Ecto neural progenitor cell (in vitro differentiated cells): ENCODE measurements at regions not wholly inside any gene's neighbourhood (a gene's known extent, or its start where the extent isn't known, plus 50 kb on each side); places are given as distances from the start of the nearest gene placed in this dataset.

ENCODE experiments used
- DNase-seq: peaks from one replicate; pipeline ENCODE4 v3.0.0-alpha.2; 2018; ENCODE audit warnings: low spot score

DNA sequence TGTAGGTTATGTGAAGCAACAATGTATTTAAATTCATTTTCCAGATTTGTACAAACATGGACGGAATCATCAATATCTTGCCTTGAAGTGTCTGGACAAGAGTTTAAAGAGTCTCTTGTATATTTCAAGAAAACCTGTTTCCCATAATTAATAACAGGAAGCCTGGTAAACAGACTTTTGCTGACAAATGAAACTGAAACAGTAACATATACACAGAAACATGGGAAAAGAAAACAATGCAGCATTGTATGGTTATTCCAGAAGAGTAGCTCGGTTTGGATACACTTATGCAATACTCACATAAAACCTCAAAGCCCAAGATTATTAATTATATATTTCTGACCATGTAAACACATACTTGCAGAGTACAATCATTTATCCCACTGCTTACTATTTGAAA, 265.5 kb downstream of the PTPRC start:
- no peak for DNase-seq

DNA sequence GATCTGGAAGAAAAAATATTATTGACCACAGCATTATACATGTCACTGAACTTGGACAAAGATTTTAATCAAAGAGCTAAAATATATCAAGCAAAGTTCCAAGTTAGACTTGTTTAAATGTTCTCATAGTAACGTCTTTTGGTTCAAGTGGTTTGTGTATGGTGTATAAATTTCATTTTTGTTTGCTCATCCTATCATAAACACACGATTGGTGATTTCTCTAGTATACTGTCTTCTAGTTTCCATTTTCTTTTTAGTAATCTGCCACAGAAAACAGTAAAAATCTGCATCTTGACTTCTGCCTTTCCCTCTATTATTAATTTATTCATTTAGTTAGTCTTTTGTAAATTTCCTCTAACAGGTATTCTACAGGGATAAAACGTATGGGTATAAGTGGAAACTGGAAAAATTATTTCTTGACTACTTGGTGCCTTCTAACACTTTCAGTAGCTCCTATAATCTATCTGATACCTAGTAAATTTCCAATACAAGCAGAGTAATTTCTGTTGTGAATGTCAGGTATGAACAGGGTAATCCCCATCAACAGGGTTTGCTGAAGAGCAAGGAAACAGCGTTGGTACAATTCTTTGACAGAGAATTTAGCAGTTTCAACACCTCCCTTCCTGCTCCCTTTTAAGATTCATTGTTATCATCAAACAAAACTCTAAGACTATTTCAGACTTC, 268.0 kb downstream of the PTPRC start:
- no peak for DNase-seq

DNA sequence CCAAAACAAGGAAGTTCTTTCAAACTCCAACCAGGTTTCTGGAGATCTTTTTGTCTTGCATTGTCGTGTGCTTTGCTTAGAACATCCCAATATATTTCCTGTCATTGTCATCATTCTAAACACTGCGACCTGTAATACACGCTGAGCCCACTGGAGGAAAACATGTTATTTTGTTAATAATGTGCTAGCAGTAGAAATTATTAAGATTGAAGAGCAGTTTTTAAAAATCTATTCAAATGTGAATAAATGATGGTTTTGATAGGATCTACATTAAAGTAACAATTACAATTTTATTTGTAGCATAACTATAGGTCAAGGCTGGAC, 268.5 kb downstream of the PTPRC start:
- DNase-seq, result no peak

DNA sequence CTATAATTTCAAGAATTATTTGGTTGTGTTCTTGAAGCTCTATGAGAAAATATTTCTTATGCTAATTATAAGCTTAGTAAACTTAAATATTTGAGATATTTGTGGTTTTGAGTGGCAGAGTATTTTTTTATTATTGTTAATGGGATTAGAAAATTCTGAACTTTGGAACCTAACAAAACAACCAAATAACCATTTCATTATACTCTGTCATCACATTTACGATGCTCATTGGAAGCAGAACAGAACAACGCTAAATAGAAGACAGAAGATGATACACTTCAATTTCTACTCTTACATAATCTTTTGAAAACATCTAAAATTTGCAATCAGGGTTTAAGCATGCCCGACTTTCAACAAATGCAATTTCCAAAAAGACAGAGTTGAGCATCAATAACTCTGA, 270.2 kb downstream of the PTPRC start:
- no peak for DNase-seq

DNA sequence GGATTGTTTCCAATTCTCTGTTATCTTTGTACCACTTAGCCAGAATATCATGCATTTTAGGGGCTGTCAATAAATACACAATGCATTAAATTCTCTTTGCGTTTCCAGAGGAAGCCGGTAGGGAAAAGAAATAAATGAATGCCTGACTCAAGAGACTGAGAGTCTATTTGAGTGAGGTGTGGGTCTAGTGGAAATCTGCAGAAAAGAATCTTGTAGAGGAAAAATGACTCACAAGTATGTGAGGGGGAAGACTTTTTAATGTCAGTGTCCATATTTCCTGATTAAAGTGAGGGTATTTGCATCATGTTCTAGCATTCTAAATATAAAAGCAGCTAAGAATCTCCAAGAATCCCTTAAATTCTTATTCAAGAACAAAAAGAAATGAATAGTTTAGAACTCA, 271.1 kb downstream of the PTPRC start:
- no peak for DNase-seq

DNA sequence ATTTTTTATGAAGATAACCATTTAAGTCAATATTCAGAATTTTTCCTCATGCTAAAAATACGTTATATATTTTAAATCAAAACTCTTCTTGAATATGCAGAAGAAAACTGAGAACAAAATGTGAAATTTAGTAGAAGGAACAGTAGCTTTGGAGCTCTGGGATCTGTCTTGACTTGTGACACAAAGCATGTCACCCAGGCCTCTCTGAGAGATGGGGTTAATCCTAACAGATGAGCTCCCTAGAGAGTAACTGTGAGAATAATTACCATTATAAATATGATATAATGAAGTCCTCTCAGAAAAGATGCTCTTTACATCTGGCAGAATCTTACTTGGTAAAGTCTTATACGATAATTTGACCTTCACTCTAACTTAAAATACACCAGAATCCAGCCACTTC, 272.0 kb downstream of the PTPRC start:
- no peak for DNase-seq

DNA sequence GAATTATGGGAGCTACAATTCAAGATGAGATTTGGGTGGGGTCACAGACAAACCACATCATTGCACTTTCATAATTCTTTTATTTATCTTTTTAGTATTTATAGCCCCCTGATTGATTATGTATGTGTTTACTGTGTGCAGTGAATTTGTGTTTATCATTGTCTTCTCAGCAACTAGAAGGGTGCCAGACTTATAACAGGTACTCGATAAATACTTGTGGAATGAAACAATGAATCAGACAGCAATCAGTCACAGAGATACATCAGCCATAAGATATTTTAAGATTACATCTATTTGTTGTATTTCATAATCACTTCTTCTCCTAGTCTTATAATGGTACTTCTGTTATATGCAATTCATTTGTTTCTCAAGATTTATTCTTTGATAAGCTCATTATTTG, 273.2 kb downstream of the PTPRC start:
- no peak for DNase-seq

DNA sequence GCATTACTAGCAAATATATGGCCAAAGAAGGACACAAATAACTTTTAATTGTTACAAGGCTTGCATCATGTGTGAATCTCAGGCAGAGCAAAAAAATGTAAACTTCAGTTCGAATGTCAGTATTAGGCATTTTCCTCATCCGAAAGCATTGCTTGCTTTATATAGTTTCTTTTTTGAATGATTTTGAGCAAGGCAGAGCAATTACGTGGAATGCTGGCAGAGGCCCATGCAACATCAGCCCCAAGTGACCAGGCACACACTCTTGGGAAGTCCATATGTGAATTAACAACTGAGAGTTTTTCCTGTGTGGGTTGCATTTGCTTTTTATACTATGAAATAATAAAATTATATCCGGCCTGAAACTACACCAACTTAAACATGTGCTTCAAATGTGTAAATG, 274.8 kb downstream of the PTPRC start:
- no peak for DNase-seq

DNA sequence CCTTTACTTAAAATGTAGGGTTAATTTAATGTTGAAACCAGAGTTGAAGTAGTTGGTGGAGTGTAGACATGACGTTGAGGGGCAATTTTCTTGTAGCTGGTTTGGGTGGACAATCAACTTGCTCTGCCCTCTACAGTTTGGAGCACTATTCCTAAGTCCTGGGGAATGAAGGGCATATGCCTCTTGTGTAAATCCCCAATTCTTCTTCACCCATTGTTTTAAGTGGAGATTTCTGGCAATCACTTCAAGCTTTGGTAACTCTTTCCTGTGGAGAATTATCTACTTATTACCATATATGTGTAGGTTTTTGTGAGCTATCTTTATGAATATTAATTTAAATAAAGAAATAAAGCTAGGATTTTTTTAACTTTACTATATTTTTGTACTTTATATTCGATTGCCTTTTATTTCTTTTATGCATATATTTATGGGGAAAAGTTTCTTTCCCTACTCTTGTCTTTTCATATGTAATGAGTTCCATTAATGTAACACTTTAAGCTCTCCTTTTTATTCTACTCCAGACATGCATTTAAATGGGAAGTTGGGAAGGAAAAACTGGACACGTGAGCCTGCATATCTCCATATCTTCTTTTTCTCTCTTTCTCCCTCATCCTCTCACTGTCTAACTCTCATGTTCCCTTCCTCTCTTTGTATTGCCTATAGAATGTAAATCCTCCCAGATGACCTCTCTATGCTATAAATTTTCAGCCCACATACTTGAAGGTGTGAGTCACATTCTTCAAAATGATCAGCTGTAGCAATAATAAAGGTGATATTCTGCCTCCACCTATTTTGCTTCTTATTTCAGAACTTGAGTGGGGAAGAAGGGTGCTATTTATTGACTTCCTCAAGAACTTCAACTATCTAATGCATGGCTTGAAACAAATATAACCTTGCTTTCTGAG, 276.7 kb downstream of the PTPRC start:
- DNase-seq, result no peak

DNA sequence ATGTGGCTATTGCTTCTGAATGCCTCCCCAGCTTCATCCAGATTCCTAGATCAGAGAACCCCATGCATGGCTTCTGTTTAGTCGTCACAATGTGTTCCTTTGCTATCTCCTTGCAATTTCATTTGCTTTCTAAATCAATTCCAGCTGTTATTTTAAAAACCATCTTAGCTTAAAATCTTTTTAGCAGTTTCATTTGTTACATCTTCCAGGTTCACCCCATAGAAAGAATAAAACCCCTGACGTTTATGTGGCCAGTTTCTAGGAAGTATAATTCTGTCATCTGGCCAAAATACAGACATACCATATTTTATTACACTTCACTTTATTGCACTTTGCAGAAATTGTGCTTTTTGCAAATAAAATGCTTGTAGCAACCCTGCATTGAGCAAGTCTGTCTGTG, 278.4 kb downstream of the PTPRC start:
- DNase-seq, result no peak

DNA sequence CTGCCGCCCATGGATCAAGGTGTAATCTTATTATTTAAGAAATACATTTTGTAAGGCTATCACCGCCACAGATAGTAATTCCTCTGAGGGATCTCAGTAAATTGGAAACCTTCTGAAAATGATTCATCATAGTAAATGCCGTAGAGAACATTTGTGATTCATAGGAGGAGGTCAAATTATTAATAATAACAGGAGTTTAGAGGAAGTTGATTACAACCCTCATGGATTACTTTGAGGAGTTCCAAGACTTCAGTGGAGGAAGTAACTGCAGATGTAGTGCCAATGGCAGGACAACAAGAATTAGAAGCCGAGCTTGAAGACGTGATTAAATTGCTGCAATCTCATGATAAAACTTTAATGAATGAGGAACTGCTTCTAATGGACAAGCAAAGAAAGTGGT, 280.1 kb downstream of the PTPRC start:
- DNase-seq, result no peak

DNA sequence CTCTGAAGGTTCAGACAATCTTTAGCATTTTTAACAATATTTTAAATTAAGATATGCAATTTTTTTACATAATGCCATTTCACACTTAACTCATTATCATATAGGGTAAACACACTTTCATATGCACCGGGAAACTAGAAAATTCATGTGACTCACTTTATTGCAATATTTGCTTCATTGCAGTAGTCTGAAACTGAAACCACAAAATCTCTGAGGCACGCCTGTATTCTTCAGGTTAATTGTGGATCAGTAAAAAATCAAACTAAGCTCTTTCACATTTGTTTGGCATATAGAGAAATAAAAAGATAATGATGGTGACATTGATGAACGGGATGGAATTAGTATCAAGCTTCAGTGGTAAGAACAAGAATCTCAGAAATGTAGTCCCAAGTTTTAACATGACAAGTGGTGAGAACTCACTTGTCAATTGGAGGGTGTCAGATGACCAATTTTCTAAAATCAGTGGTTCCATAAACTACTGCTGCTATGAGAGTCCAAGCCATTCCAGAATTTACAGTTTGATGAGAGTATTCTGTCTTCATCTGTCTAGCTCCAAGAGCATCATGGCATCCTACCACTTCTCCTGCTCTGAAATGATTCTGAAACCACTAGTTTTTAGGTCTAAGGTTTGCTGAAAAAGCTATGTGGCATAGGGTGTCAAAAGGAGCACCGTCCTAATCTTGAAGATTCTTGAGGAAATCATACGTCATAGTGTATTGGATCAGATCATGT, 281.0 kb downstream of the PTPRC start:
- DNase-seq, result no peak

DNA sequence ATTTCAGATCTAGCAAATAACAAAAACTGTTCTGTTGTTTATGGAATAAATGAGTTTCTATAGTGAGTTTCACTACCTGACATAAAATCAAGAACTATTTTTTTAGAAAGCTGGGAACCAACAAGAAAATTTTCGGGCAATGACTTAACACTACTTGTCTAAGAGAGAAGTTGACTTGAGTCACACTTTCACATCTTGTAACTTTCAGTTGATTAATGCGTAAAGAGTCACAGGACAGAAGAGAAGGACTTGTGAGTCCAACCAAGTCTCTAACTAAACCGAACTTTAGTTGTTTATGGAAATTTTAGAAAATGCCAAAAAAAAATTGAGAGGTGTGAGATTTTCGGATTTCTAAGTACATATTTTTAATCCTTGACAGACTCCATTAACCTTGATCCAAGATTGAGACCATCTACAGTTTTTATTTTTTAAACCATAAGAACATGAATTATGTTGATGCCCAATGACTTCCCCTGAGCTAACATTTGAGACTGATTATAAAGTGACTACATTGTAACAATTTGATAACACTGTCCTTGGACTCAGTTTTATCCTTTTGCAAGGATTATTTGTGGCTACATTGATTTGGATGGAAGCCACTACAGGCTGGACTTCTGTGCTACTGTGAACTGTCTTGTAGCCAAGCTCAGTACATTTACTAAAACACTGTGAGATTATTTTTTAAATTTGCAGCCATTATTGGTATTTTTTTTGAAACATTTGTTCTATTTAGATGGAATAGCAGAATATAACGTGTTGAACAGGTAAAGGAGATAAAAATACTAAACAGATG, 284.0 kb downstream of the PTPRC start:
- DNase-seq, result no peak

DNA sequence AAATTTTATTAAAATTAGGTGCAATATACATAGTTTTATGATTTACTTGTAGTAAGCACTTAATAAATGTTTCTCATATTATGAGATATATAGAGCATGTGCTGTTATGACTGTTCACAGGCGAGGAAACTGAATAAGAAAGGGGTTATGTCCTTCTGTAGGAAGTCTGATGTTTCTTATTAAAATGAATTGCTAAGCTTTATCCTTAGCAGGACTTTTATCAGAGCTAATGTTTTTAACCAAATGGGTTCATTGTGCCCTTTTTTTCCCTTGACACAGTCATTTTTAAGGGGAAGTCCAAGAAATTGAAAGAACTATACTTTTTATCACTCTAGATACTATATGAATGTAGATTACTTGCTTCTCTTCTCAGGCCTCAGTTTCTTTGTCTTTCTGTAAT, 285.2 kb downstream of the PTPRC start:
- DNase-seq, result no peak

DNA sequence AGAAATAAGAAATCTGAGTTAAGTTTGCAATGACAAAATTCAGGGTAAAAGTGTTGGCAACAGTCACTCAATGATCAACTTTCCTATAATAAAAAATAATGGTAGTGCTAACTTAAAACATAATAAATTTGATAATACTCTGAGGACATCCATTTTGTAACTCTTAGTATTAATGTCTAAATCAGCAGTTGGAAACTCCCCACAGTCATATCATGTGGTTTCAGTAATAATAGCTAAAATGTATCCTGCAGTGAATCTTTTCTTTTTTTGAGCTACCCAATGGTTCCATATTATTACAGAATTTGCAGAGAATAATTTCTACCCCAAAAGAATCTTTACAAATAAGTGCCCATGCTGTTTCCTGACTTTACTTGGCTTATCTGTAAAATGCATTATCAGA, 286.7 kb downstream of the PTPRC start:
- DNase-seq, result no peak

DNA sequence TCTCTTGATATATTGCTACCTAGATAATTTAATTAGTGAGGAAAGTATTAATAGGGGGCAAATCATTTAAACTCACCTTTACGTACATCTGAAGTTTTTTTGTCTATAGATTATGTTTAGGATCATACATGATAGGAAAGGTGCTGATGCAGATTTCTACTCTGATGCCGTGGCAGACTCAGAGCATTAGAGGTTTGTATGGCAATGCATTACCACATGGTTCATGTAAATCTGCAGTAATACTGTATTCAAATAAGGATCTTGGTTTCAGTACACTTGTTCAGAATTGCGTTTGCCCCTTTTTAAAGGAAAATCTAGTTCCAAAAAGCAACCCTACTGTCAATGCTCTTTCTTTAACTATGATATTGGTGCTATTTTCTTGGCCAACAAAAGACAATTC, 288.3 kb downstream of the PTPRC start:
- DNase-seq, result no peak

DNA sequence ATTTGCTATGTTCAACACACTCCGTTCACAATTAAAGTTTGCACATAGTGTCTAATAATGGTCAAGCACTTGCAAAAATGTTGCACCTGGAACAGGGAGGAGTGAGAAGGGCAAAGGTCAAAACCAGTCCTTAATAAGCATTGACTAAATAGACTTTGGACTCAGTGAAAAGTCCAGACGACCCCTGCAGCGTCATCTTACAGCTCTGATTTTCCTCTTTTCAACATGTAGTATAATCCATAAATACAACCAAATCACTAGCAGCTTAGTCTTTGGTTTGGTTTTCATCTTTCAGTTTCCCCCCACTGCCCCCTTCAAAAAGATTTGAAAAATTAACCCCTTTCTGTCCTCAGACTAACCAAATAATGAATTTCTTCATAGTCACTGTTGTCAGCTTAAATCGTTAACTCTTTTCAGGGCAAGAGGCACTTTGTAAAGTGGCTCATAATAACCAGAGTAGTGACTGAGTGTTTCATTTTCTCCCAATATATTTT, 290.3 kb downstream of the PTPRC start:
- no peak for DNase-seq

DNA sequence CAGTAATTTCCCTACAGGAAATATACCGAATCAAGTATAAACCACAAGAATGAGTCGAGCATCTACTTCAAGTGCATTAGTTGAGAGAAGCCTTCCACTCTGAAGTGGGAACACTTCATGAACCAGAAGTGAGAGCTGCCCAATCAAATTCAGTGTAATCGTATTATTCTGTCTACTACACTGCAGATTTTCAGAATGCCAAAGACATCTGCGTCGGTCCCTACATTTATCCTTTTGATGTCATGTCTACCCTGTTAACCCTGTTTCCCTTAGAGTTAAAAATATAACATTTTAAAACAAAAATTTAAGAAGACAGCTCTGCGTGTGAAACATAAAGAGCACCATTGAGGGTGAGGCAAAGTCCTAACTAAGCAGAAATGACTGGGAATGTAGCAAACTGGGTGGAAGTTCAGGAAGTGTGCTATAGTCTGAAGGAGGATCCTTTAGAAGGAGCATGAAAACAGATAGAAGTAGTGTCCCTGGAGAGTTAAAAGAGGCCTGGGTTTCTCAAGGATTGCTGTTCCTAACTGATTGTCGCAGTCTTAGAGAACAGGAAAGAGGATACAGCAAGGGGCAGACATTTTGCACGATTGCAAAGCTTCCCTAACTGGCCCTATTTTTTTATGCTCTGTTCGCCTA, 291.2 kb downstream of the PTPRC start:
- DNase-seq, result no peak

DNA sequence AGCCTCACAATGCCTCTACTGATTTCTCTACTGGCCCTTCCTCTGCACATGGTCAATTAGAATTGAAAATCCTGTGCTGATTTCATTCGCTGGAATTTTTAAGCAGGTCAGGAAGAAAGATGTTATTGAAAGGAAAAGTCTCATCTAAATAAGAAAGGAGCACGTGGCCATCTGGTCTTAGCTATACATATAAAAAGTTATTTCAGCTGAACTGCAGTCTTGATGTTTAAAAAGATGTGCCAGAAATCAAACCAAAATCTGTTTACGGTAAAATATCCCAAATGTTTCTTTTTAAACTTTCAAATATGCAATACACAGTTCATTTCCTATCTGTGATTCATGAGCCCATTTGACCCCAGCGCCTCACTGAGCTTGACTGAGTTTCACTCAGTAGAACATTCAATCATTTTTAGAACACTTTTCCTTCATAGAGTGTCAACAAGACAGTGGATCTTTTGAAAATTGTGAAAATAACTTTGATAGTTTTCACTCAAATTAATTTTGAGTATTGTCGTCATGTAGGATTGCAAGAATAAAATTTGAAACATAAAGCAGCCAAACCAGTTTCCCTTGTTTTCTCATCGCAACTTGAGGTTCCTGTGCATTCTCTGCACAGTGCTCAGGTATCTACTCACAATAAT, 293.6 kb downstream of the PTPRC start:
- no peak for DNase-seq

DNA sequence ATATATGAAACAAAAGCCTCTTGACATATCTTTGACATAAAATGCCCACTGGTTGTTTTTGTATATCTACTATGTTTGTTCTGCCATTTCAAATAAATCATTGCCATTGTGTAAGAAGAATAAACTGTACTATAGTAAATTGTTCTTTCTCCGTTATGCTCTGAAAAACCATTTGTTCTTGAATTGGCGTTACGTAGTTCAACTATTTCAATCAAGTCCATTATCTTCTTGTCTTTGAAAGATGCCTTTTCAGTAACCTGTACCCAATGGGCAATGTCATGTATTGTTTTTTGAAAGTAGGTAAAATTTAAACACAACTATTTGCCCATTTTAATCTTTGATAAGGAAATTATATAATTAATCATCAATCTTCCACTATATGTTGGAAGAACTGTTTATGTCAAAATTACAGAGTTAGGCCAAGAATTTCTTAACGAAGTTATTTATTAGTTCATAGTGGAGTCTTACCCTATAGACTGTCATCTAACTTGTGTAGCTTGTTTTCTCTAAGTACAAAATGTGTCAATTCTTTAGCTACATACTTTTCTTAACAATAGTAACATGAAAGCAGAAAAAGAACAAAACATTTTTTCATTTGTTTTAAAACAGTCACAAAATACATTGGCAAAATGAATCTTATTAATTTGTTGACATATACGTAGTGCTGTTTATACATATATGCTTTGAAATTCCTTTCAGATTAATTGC, 294.8 kb downstream of the PTPRC start:
- no peak for DNase-seq

DNA sequence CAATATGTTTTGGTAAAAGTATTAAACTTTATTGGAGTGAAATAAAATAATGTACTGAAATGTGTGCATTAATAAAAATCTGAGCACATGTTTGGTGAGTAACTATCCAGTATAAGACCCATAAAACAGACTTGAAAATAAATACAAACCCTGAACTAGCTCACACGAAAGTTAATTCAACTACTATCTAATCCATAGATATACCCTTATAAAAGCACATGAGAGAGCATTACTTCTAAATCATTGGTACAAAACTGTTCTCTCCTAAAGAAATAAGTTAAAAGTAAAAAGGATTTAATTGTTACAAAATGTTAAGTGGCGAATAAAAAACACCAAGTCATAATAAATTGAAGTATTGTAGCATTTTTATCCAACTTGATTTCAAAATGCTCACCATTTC, 295.6 kb downstream of the PTPRC start:
- no peak for DNase-seq
